Putamen (tissue), 1 donor: ENCODE measurements at regions not wholly inside any gene's neighbourhood (a gene's known extent, or its start where the extent isn't known, plus 50 kb on each side); places are given as distances from the start of the nearest gene placed in this dataset.

ENCODE experiments used
- DNase-seq: peaks from one replicate; pipeline ENCODE4 v3.0.0-alpha.2; 2016; ENCODE audit warnings: low spot score

DNA sequence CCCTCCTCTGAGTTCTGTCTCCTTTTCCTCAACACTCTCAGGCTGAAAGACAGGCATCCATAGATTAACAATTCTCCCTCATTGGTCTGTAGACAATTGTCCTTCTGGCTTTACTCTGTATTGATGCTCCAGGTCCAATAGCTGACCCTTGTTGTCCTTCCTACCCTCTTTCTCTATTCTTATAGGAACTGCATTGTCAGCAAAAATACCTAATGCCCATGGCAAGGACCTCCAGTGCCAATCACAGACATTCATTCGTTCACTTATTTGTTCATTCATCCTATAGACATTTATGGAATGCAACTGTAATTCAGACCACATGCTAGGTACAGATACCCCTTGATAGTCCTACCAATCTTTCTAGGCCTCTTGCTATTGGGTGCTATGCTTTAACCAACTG, 69.8 kb upstream of the DTNA start:
- DNase-seq = no peak

DNA sequence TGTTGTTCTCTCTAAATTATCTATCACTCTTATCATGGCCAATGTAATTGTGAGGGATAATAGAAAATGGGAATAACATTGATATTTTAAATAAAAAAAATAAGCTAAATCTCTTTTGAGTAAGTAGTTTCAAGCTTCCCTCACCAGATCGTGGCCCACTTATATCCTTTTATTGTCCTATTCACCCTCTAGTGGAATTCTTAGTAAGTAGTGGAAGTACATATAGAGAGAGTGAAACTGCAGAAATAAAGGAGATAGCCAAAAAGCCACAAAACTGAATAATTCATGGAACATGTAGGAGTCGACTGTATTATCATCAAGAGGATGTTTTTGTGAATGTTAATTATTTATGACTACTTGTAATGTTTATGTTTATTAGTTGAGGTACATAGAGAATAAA, 66.1 kb upstream of the DTNA start:
- no peak for DNase-seq

DNA sequence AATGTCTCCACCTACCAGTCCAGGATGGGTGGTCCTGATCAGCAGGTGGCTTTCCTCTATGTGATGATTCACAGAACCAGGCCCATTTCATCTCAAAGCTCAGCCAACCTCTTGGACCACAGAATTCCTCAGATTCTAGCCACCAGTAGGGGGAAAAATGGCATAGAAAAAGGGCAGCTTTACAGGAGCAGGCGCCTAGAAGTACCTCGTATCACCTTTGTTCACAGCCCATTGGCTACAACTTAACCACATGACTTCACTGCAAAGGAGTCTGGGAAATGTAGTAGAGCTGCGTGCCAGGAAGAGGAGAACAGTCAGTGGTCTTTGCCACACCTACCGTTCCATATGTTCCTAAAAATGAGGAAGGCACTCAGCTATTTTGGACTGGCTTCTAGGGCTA, 62.8 kb upstream of the DTNA start:
- no peak for DNase-seq

DNA sequence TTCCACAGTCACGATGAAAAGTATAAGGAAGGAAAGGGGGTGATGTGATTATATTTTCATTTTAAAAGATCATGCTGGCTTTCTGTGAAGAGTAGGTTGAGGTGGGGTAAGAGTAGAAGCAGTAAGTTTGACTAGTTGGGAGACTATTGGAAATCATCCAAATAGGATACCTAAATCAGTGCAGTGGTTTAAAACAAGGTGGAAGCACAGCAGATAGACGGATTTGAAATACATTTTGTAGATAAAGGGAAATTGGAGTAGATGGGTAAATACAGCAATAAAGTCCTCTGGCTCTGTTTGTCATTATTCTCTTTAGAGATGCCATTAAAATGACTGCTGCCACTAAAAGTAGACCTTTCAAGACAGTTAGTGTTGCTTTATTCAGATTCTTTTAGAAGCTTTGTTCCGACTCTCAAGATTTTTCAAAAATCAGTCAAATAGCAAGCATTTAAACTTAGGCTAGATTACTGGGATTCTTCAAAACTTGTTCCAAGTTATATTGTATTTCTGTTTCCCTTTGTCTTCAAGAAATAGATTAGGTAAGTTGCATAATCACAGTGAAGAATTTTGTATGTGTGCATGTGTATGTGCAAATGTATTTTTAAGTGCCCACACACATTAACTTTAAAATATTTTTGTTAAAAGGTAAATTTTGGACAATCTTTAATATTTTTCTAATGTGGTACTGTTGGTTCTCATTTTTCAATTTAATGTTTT, 61.7 kb upstream of the DTNA start:
- no peak for DNase-seq

DNA sequence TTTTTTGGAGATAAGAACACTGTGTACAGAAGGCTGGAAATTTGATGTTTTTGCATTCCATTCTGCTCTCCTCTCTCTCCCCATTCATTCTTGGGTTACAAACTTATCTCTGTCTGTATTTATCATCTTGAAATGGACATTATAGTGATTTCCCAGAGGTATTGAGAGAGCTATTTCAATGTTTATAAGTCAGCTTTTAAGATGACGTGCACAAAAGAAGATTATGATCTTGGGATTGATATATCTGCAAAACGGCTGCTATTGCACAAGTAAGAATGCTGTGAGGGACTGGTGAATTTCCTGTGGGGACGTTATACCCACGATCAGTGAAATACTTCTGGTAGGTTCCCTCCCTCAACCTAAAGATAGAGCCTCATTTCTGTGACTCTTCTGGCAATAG, 61.0 kb upstream of the DTNA start:
- no peak for DNase-seq

DNA sequence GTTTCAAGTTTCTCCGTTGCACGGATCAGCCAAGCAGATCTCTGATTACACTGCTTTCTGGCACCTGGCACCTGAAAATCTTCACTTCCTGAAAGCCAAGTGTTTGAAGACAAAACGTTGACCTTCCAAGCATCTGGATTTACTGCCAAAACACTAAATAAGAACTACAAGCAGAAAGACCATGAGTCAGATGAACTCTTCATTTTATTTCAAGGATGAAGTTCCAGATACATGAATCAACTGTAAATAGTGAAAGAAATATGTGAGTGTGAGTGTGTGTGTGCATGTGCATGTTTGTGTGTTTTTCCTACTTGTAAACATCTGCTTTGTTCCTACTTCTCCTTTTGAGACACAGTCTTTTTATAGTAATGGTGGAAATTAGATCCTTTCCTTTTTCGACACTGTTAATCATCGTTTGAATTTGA, 60.0 kb upstream of the DTNA start:
- DNase-seq = no peak

DNA sequence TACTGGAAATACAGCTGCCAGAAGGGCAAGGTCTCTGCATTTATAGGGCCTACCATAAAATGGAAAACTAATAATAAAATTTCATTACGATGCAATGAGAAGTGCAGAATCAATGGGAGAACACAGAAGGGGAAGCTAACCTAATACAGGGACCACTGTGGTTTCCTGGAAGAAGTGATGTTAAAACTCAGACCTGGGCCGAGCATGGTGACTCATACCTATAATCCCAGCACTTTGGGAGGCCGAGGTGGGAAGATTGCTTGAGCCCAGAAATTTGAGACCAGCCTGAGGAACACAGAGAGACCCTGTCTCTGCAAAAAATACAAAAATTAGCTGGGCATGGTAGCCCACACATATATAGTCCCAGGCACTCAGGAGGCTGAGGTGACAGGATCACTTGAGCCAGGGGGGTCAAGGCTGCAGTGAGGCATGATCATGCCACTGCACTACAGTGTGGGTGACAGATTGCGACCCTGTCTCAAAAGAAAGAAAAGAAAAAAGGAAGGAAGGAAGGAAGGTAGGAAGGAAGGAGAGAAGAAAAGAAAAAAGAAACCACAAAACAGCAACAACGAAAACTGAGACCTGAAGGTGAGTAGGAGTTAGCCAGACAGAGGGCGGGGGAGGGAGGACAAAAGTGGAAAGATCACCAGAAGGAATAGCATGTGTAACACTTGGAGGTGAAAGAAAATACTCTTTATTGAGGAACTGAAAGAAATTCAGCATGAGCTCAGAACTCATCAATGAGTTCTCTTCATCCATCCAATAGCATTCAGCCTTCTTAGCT, 58.3 kb upstream of the DTNA start:
- no peak for DNase-seq

DNA sequence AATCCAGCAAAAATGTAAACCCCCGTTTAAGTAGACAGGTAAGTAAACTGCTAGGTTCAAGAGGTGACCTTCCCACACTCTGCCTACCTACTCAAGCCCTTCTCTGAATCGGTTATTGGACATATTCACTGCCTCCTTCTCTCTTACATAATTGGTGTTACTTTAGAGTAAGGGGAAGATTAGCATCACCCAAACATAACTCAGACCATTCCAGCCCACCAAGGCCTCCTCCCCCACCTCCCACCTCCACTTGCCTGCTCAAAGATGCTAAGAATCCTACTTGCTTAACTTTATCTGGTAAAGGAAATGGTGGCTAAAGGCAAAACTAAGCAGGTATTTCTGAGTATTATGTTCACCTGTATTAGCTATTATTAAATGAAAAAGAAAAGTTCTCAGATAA, 55.0 kb upstream of the DTNA start:
- DNase-seq = no peak

DNA sequence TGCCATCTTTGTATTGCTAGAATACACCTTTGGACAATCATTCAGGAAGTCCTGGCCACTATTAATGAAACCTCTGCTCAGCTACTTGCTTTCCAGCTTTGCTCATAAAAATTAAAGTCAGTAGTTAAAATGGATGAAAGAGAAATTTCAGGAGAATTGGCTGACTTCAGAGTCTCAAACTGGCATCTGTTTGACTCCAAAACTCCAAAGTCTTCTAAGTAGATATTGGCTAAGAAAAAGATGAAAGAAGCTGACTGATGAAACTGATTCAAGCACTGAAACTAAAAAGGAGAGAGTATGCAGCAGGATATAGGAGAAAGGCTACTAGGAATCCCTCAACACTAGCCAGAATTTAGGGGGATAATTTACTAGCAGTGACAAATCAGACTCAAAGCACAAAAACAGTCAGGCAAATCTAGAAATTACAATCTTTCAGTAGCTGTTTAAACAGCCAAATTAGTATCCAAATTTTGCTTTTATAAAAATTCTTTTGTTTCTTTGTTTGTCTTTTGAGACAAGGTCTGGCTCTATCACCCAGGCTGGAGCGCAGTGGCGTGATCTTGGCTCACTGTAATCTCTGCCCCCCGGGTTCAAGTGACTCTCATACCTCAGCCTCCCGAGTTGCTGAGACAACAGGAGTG, 52.1 kb upstream of the DTNA start:
- DNase-seq = no peak

DNA sequence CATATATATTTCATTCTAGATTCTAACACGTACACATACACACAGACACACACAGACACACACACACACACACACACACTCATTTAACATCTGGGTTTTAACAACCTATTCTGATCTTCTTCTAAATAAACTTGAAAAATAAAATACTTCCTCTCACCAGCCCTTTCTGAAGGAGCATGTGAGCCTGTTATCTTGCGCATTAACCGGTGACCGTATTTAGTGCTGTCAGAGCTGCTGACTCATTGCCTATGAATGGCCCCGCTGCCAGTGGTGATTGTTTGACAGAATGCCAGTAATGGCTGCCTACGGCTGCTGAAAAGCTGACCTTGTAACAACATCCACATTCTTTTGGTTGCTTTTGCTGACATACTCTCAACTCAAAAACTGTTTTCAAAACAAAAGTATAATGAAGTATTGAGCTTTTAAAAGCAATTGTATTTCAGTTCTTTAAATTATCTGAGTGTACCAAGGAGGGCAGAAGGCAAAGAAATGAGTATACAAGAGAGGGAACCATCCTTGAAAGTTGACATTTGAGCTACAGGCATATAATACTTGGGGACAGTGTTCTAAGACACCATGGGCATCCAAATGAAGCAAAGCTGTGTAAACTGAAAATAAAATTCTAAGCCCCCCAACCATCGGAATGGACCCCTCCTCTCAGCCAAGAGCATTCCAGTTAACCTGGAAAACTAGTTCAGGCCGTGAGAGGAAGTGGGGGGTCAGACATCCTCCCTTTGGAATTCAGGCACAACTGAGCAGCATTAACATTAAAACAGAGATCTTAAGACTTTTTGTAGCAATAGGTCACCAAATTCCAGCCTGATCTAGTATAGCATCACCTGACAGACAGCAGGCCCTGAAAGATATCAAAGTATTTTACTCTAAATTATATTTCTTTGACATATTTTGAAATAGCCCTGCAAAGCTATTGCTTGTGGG, 50.2 kb upstream of the DTNA start:
- DNase-seq = peak; percentile 77
